ENCODE measurements at regions not wholly inside any gene's neighbourhood (a gene's known extent, or its start where the extent isn't known, plus 50 kb on each side); places are given as distances from the start of the nearest gene placed in this dataset.

- TF ChIP-seq CTCF (IDR thresholded peaks at IDR 0.05 in 8 of 11, conservative IDR thresholded peaks at IDR 0.05 in 3 of 11) (no peak), POLR2AphosphoS5 (IDR thresholded peaks at IDR 0.05) (no peak), POLR2A (IDR thresholded peaks at IDR 0.05) (no peak)
These were observed 972.8 kb downstream of the DTWD2 start for GRCh38 chr5:118015511-118015910.

All from spleen (tissue), 7 donors.